Tibial nerve (tissue), 4 donors: ENCODE measurements at regions not wholly inside any gene's neighbourhood (a gene's known extent, or its start where the extent isn't known, plus 50 kb on each side); places are given as distances from the start of the nearest gene placed in this dataset.

ENCODE experiments used
- DNase-seq, 2 donors: peaks; one replicate each; pipeline ENCODE4 v3.0.0-alpha.2; 2019; ENCODE audit warnings: low spot score in 2 of 2
- H3K27ac ChIP-seq, 4 donors: fragments of 200-600 bp; sonication (generic) in 3 of 4; one replicate each; pipeline ENCODE4 v1.5.1; 2017 to 2019; ENCODE audit warnings: mild to moderate bottlenecking in 1 of 4
- H3K27me3 ChIP-seq, 2 donors: fragments of 200-600 bp; sonication (generic) in 1 of 2; one replicate each; pipeline versions ENCODE4 v1.5.1 to v1.6.0; 2017 to 2019
- H3K36me3 ChIP-seq, 3 donors: fragments of 200-600 bp; sonication (generic); one replicate each; pipeline ENCODE4 v1.5.1; 2018 to 2019
- H3K4me1 ChIP-seq, 4 donors: fragments of 200-600 bp; sonication (generic) in 3 of 4; one replicate each; pipeline ENCODE4 v1.5.1; 2017 to 2019
- H3K4me3 ChIP-seq, 4 donors: fragments of 200-600 bp; sonication (generic) in 3 of 4; one replicate each; pipeline ENCODE4 v1.5.1; 2017 to 2019; ENCODE audit warnings: mild to moderate bottlenecking in 1 of 4, moderate library complexity in 1 of 4
- H3K9me3 ChIP-seq, 4 donors: fragments of 200-600 bp; sonication (generic) in 3 of 4; one replicate each; pipeline ENCODE4 v1.5.1; 2017 to 2019
- CTCF ChIP-seq, 5 experiments: fragments of 200-600 bp in 3 of 5; fragments of 450-650 bp in 2 of 5; sonication (generic) in 3 of 5; IDR thresholded peaks; one replicate each; pipeline ENCODE4 v1.5.1; 2016 to 2019; ENCODE audit warnings: antibody characterized with exemption in 5 of 5, mild to moderate bottlenecking in 3 of 5, moderate library complexity in 2 of 5
- EP300 ChIP-seq, 2 donors: sonication (generic); formaldehyde crosslinking; IDR thresholded peaks; one replicate each; pipeline ENCODE4 v1.6.1; 2017; ENCODE audit warnings: antibody characterized with exemption in 2 of 2, mild to moderate bottlenecking in 1 of 2
- POLR2A ChIP-seq, 2 donors: fragments of 450-650 bp; IDR thresholded peaks; one replicate each; pipeline ENCODE4 v1.6.1; 2017; ENCODE audit warnings: antibody characterized with exemption in 2 of 2, mild to moderate bottlenecking in 2 of 2, moderate library complexity in 2 of 2
- WGBS, 2 donors: methylation state at CpG; one replicate each; pipeline ENCODE4 v1.1.5; 2018; 5-methylcytosine and 5-hydroxymethylcytosine counted together

DNA sequence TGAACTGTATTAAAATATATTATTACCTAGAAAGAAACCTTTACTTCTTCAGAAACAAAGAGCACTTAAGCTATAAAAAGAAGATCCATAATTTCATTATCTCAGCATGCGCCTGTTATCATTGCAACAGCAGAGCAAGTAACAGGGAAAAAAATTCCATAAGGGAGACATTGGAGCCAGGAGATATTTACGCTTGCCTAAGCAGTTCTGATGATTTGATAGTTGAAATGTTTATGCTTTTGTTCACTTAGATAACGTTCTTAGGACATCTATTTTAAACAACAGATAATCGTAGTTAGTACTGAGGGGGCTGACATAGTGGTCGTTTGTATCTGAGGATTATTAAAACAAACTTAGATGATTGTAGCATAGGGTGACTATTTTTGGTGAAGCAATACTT lies 252.5 kb downstream of the NNT start:
- 45 to 46% methylated on average over 5 of the region's 5 CpGs for WGBS, 2 donors
- no peaks in the 10 kb centered on the region for H3K36me3 ChIP-seq
- H3K27me3 ChIP-seq, result no peaks in the 10 kb centered on the region
- TF ChIP-seq EP300 (IDR thresholded peaks at IDR 0.05), result no peak
- no peak for TF ChIP-seq POLR2A (IDR thresholded peaks at IDR 0.05)
- TF ChIP-seq CTCF (IDR thresholded peaks at IDR 0.05), result no peak
- no peak overlapping the region for H3K4me3 ChIP-seq
- DNase-seq, result no peak
- no peaks in the 10 kb centered on the region for H3K9me3 ChIP-seq
- no peak overlapping the region for H3K27ac ChIP-seq
- H3K4me1 ChIP-seq, result no peaks in the 10 kb centered on the region

GRCh38 chr5:43854697-43855292 lies 251.8 kb downstream of the NNT start:
- H3K9me3 ChIP-seq, result no peaks in the 10 kb centered on the region
- H3K4me1 ChIP-seq, result no peaks in the 10 kb centered on the region
- H3K27me3 ChIP-seq, result no peaks in the 10 kb centered on the region
- H3K27ac ChIP-seq, result no peak overlapping the region
- TF ChIP-seq POLR2A (IDR thresholded peaks at IDR 0.05), result no peak
- TF ChIP-seq CTCF (IDR thresholded peaks at IDR 0.05), result no peak
- no peak for TF ChIP-seq EP300 (IDR thresholded peaks at IDR 0.05)
- WGBS, 2 donors, result 73 to 80% methylated on average over 1 of the region's 1 CpG
- H3K4me3 ChIP-seq, result no peak overlapping the region
- no peaks in the 10 kb centered on the region for H3K36me3 ChIP-seq
- no peak for DNase-seq

- no peak overlapping the region for H3K27ac ChIP-seq
- DNase-seq, result no peak
- H3K4me1 ChIP-seq, result peaks cover 0 to 5% (median 0%) of the 10 kb centered on the region in 4 donors
- H3K36me3 ChIP-seq, result no peaks in the 10 kb centered on the region
- 95 to 97% methylated on average over 4 of the region's 4 CpGs for WGBS, 2 donors
- no peak overlapping the region for H3K4me3 ChIP-seq
- no peaks in the 10 kb centered on the region for H3K9me3 ChIP-seq
- TF ChIP-seq CTCF (IDR thresholded peaks at IDR 0.05), result no peak
- no peak for TF ChIP-seq EP300 (IDR thresholded peaks at IDR 0.05)
- no peak for TF ChIP-seq POLR2A (IDR thresholded peaks at IDR 0.05)
- H3K27me3 ChIP-seq, result no peaks in the 10 kb centered on the region
Measured at GRCh38 chr5:43852279-43852678, 249.3 kb downstream of the NNT start.

DNA sequence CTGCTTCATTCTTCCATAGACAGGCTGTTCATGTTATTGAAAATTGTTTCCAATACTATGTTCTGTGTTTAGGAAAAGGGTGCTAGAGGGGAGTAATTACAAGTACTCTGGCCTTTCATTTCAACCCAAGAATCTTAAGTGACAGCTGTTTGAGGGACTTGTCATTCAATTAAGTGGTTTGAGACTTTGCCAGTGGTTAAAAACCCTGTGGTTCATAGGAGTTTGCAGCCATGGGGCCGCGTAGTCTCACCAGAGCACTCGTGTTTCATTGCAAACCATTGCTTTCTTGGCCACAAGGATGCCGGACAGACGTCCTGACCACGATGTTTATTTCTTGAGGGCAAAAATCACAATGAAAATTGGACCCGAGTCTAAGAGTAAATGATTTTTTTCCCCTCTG lies 248.8 kb downstream of the NNT start:
- no peak for DNase-seq
- no peak for TF ChIP-seq CTCF (IDR thresholded peaks at IDR 0.05)
- TF ChIP-seq EP300 (IDR thresholded peaks at IDR 0.05), result no peak
- TF ChIP-seq POLR2A (IDR thresholded peaks at IDR 0.05), result no peak
- no peak overlapping the region for H3K27ac ChIP-seq
- peaks cover 0 to 5% (median 0%) of the 10 kb centered on the region in 4 donors for H3K4me1 ChIP-seq
- H3K4me3 ChIP-seq, result no peak overlapping the region
- H3K36me3 ChIP-seq, result no peaks in the 10 kb centered on the region
- H3K27me3 ChIP-seq, result no peaks in the 10 kb centered on the region
- H3K9me3 ChIP-seq, result no peaks in the 10 kb centered on the region
- WGBS, 2 donors, result 91 to 92% methylated on average over 7 of the region's 7 CpGs

DNA sequence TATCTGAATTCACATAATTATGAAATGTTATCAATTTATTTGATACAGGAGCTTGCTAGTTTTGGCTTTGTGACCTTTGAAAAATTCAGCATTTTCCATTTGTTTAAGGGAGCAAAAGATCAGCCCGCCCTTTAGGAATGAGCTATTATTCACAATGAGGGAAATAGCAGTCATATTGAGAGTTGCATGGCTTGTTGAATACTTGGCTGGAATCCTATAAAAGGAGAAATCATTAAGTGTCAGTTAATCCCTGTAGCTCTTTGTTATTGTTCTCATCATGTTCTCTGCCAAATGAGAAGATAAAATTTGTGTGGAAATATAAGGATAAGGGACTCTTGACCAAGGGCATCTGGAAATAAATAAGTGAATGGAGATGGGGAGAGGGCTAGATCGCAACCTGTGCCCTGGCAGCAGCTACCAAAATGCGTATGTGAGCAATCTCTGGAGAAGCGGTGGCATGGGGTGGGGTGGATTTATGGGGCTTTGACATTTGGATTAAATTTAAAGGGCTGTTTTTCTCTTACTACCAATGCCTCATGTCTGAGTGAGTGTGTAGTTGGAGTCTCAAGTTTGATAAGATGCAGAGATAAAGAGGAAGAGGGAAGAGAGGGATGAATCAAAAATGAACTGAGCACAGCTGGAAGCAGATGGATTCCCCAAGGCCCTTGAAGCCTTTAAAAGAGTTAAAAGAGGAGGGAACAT lies 237.6 kb downstream of the NNT start:
- Histone ChIP-seq H3K4me3 (no peak overlapping the region), H3K27ac (no peak overlapping the region), H3K36me3 (no peaks in the 10 kb centered on the region), H3K27me3 (no peaks in the 10 kb centered on the region), H3K4me1 (peaks cover 0 to 3% (median 0%) of the 10 kb centered on the region in 4 donors), H3K9me3 (no peaks in the 10 kb centered on the region)
- WGBS, 2 donors, result 40 to 42% methylated on average over 4 of the region's 4 CpGs
- TF ChIP-seq EP300 (IDR thresholded peaks at IDR 0.05), result no peak
- TF ChIP-seq POLR2A (IDR thresholded peaks at IDR 0.05), result no peak
- TF ChIP-seq CTCF (IDR thresholded peaks at IDR 0.05), result no peak
- no peak for DNase-seq
